PC-9 (cell line): ENCODE measurements at regions not wholly inside any gene's neighbourhood (a gene's known extent, or its start where the extent isn't known, plus 50 kb on each side); places are given as distances from the start of the nearest gene placed in this dataset.

Experiments used
- BruUV-seq: library from RNA; stranded (reverse); fragments of 400-500 nt; replicated peaks from 2 replicates; lab custom pipeline; 2021; lab: Mats Ljungman, UMichigan
- CTCF ChIA-PET: fragments of 300-600 bp; sonication (Branson Sonifier 250); formaldehyde crosslinking; loops from one replicate; lab custom pipeline; 2022; ENCODE audit warnings: antibody characterized with exemption; lab: Charles Lee
- POLR2A ChIA-PET: fragments of 300-600 bp; sonication (Branson Sonifier 250); formaldehyde crosslinking; loops from one replicate; lab custom pipeline; 2022; ENCODE audit warnings: antibody characterized with exemption; ENCODE audit not compliant: unreplicated experiment; lab: Charles Lee
- DNase-seq, 2 experiments: peaks; one replicate each; pipeline versions ENCODE4 v3.0.0 to v3.0.0-alpha.2; 2015 to 2022; ENCODE audit warnings: mixed read lengths in 1 of 2
- H2AFZ ChIP-seq: fragments of 200-600 bp; sonication (generic); 2 replicates; pipeline ENCODE4 v1.8.1; 2017; ENCODE audit warnings: antibody characterized with exemption
- H3F3A ChIP-seq: fragments of 200-600 bp; sonication (generic); 2 replicates; pipeline ENCODE4 v1.8.1; 2017; ENCODE audit warnings: antibody characterized with exemption, mild to moderate bottlenecking, low read depth; ENCODE audit not compliant: insufficient read depth
- H3K27ac ChIP-seq: fragments of 200-600 bp; sonication (generic); 2 replicates; pipeline ENCODE4 v1.6.1; 2016; ENCODE audit warnings: mixed run types
- H3K27me3 ChIP-seq: fragments of 200-600 bp; sonication (generic); 2 replicates; pipeline ENCODE4 v1.6.1; 2016; ENCODE audit warnings: low read depth, mixed run types; ENCODE audit not compliant: insufficient read depth
- H3K36me3 ChIP-seq: fragments of 200-600 bp; sonication (generic); 2 replicates; pipeline ENCODE4 v1.6.1; 2016; ENCODE audit warnings: low read depth, mixed run types
- H3K4me1 ChIP-seq: fragments of 200-600 bp; sonication (generic); replicated peaks from 2 replicates; pipeline ENCODE4 v1.6.1; 2016; ENCODE audit warnings: mixed run types; ENCODE audit not compliant: insufficient read depth
- H3K4me2 ChIP-seq: fragments of 200-600 bp; sonication (generic); 2 replicates; pipeline ENCODE4 v1.6.1; 2017; ENCODE audit warnings: mixed run types
- H3K4me3 ChIP-seq: fragments of 200-600 bp; sonication (generic); 2 replicates; pipeline ENCODE4 v1.6.1; 2016; ENCODE audit warnings: mixed run types
- H3K79me2 ChIP-seq: fragments of 200-600 bp; sonication (generic); 2 replicates; pipeline ENCODE4 v1.6.1; 2017; ENCODE audit warnings: low read depth, mixed run types
- H3K9me2 ChIP-seq: fragments of 200-600 bp; sonication (generic); 2 replicates; pipeline ENCODE4 v1.8.1; 2017; ENCODE audit warnings: mild to moderate bottlenecking; ENCODE audit not compliant: insufficient read depth
- H3K9me3 ChIP-seq: fragments of 200-600 bp; sonication (generic); 2 replicates; pipeline ENCODE4 v1.8.1; 2016; ENCODE audit warnings: low read depth; ENCODE audit not compliant: insufficient read depth
- H4K20me1 ChIP-seq: fragments of 200-600 bp; sonication (generic); 2 replicates; pipeline ENCODE4 v1.8.1; 2017; ENCODE audit not compliant: insufficient read depth
- CTCF ChIP-seq: fragments of 200-600 bp; sonication (generic); conservative IDR thresholded peaks from 2 replicates; pipeline ENCODE4 v1.6.1; 2017; ENCODE audit warnings: mixed run types, antibody characterized with exemption, mild to moderate bottlenecking, moderate library complexity
- EZH2 ChIP-seq: fragments of 200-600 bp; sonication (generic); IDR thresholded peaks from 2 replicates; pipeline ENCODE4 v1.8.0; 2017; ENCODE audit warnings: antibody characterized with exemption, low read depth
- intact Hi-C: fragments of 100-400 bp; cut with micrococcal nuclease; formaldehyde crosslinking; loops from one replicate; pipeline ENCODE4 v1.10.0; 2022; ENCODE audit not compliant: unreplicated experiment

GRCh38 chr4:180669680-180670079 lies 1573.5 kb upstream of the TENM3 start:
- H3K9me2 ChIP-seq: no peaks in the 10 kb centered on the region
- DNase-seq: no peak
- no peaks in the 10 kb centered on the region for H3K27me3 ChIP-seq
- H3K27ac ChIP-seq: no peak overlapping the region
- no peak overlapping the region for H2AFZ ChIP-seq
- no peak overlapping the region for H3K4me3 ChIP-seq
- H3K4me1 ChIP-seq: no peaks in the 10 kb centered on the region
- H3K36me3 ChIP-seq: no peaks in the 10 kb centered on the region
- ChIA-PET POLR2A (no interaction called here), CTCF (no interaction called here)
- H3K4me2 ChIP-seq: no peak overlapping the region
- BruUV-seq: no TSS peak
- H4K20me1 ChIP-seq: no peaks in the 10 kb centered on the region
- intact Hi-C loops: no loop called here
- no peaks in the 10 kb centered on the region for H3K9me3 ChIP-seq
- no peak for TF ChIP-seq CTCF
- TF ChIP-seq EZH2: no peak
- H3K79me2 ChIP-seq: no peaks in the 10 kb centered on the region
- H3F3A ChIP-seq: no peaks in the 10 kb centered on the region

GRCh38 chr4:180674619-180675358 lies 1568.4 kb upstream of the TENM3 start:
- H3K9me3 ChIP-seq: no peaks in the 10 kb centered on the region
- POLR2A ChIA-PET: no interaction called here
- H3K79me2 ChIP-seq: no peaks in the 10 kb centered on the region
- BruUV-seq: no TSS peak
- H3K27me3 ChIP-seq: no peaks in the 10 kb centered on the region
- no peaks in the 10 kb centered on the region for H3K36me3 ChIP-seq
- intact Hi-C loops: no loop called here
- H3K4me2 ChIP-seq: no peak overlapping the region
- H3K9me2 ChIP-seq: no peaks in the 10 kb centered on the region
- H3F3A ChIP-seq: no peaks in the 10 kb centered on the region
- DNase-seq: no peak
- no peaks in the 10 kb centered on the region for H4K20me1 ChIP-seq
- no peak for TF ChIP-seq EZH2
- no peak for TF ChIP-seq CTCF
- H3K4me3 ChIP-seq: no peak overlapping the region
- H2AFZ ChIP-seq: no peak overlapping the region
- CTCF ChIA-PET: no interaction called here
- H3K4me1 ChIP-seq: no peaks in the 10 kb centered on the region
- H3K27ac ChIP-seq: no peak overlapping the region

- no peaks in the 10 kb centered on the region for H4K20me1 ChIP-seq
- DNase-seq: no peak
- H3F3A ChIP-seq: no peaks in the 10 kb centered on the region
- ChIA-PET POLR2A (no interaction called here), CTCF (no interaction called here)
- H3K9me3 ChIP-seq: no peaks in the 10 kb centered on the region
- H3K79me2 ChIP-seq: no peaks in the 10 kb centered on the region
- no peaks in the 10 kb centered on the region for H3K27me3 ChIP-seq
- H3K27ac ChIP-seq: no peak overlapping the region
- H3K4me1 ChIP-seq: no peaks in the 10 kb centered on the region
- H3K4me3 ChIP-seq: no peak overlapping the region
- H3K4me2 ChIP-seq: no peak overlapping the region
- TF ChIP-seq CTCF: no peak
- TF ChIP-seq EZH2: no peak
- intact Hi-C loops: no loop called here
- H3K36me3 ChIP-seq: no peaks in the 10 kb centered on the region
- H2AFZ ChIP-seq: no peak overlapping the region
- no TSS peak for BruUV-seq
- H3K9me2 ChIP-seq: no peaks in the 10 kb centered on the region
Observed at GRCh38 chr4:180675359-180675650, 1567.9 kb upstream of the TENM3 start.
